ENCODE measurements at regions not wholly inside any gene's neighbourhood (a gene's known extent, or its start where the extent isn't known, plus 50 kb on each side); places are given as distances from the start of the nearest gene placed in this dataset.

DNA sequence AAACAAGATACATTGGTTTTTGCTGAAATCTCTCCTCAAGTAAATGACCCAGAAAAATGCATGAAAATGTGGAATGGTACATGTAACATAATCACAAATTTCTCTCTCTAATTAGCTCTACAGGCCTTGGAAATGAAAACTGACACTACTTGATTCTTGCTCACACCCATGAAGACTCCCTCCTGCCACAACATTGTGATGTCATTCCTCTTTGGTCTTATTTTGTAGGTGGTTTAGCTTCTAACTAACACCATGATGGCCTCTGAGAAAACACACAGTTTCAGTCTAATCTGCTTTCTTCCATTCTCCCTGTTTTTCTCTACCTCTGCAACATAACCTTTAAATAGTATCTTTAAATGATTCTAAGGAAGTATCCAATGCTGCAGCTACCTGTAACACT lies 78.6 kb upstream of the FAM174A start:
- TF ChIP-seq, protein P1, sequence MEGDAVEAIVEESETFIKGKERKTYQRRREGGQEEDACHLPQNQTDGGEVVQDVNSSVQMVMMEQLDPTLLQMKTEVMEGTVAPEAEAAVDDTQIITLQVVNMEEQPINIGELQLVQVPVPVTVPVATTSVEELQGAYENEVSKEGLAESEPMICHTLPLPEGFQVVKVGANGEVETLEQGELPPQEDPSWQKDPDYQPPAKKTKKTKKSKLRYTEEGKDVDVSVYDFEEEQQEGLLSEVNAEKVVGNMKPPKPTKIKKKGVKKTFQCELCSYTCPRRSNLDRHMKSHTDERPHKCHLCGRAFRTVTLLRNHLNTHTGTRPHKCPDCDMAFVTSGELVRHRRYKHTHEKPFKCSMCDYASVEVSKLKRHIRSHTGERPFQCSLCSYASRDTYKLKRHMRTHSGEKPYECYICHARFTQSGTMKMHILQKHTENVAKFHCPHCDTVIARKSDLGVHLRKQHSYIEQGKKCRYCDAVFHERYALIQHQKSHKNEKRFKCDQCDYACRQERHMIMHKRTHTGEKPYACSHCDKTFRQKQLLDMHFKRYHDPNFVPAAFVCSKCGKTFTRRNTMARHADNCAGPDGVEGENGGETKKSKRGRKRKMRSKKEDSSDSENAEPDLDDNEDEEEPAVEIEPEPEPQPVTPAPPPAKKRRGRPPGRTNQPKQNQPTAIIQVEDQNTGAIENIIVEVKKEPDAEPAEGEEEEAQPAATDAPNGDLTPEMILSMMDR (IDR thresholded peaks at IDR 0.05): no peak
- Histone ChIP-seq H3K27ac (ENCODE audit: low read depth in 1 of 2, low read length in 2 of 2) (no peak overlapping the region), H3K9ac (ENCODE audit: insufficient read depth, low read length, poor library complexity, severe bottlenecking) (no peak overlapping the region), H3K79me2 (ENCODE audit: insufficient read depth, low read length) (no peaks in the 10 kb centered on the region), H3K4me2 (replicated peaks; ENCODE audit: extremely low read depth, low read length, poor library complexity, severe bottlenecking) (no peak overlapping the region), H3K4me1 (ENCODE audit: control insufficient read depth in 1 of 2, insufficient read depth in 2 of 2, low read length in 2 of 2) (no peaks in the 10 kb centered on the region), H2AFZ (ENCODE audit: insufficient read depth, low read depth, low read length, poor library complexity, severe bottlenecking) (no peak overlapping the region), H3K9me3 (replicated peaks in 1 of 2; ENCODE audit: control insufficient read depth in 1 of 2, insufficient read depth in 1 of 2, low read length in 2 of 2) (no peaks in the 10 kb centered on the region), H3K4me3 (replicated peaks in 1 of 3; ENCODE audit: low read depth in 2 of 3, low read length in 3 of 3) (no peak overlapping the region), H3K27me3 (ENCODE audit: control insufficient read depth in 2 of 2, insufficient read depth in 2 of 2, low read length in 2 of 2) (no peaks in the 10 kb centered on the region), H4K20me1 (ENCODE audit: insufficient read depth, low read length) (no peaks in the 10 kb centered on the region), H3K36me3 (replicated peaks in 1 of 2; ENCODE audit: control insufficient read depth in 1 of 2, insufficient read depth in 2 of 2, low read length in 2 of 2) (no peaks in the 10 kb centered on the region)
- H3K4me1 Mint-ChIP-seq: no peaks in the 10 kb centered on the region
- DNase-seq: no peak
- no peaks in the 10 kb centered on the region for H3K36me3 Mint-ChIP-seq
- no peak overlapping the region for H3K27ac Mint-ChIP-seq
- intact Hi-C loops (cut with micrococcal nuclease): no loop called here
- H3K9me3 Mint-ChIP-seq: peaks cover 0 to 4% (median 2%) of the 10 kb centered on the region in 7 donors
- no peaks in the 10 kb centered on the region for H3K27me3 Mint-ChIP-seq (ENCODE audit: low read depth in 3 of 3)
- no peak overlapping the region for H3K4me3 Mint-ChIP-seq

DNA sequence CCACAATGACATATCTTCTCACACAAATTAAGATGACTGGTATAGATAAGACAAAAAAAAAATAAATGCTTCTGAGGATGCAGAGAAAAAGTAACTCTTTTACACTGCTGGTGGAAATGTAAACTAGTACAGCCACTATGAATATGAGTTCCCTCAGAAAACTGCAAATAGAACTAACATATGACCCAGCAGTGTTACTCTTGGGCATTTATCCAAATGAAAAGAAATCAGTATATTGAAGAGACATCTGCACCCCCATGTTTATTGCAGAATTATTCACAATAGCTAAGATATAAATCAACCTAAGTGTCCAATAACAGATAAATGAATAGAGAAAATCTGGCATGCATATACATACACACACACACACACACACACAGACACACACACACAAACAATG lies 83.0 kb upstream of the FAM174A start:
- DNase-seq: no peak
- Mint-ChIP-seq H3K9me3 (no peaks in the 10 kb centered on the region), H3K4me3 (no peak overlapping the region), H3K27ac (no peak overlapping the region), H3K27me3 (ENCODE audit: low read depth in 3 of 3) (no peaks in the 10 kb centered on the region), H3K4me1 (no peaks in the 10 kb centered on the region), H3K36me3 (no peaks in the 10 kb centered on the region)
- intact Hi-C loops (cut with micrococcal nuclease): no loop called here
- no peaks in the 10 kb centered on the region for H3K27me3 ChIP-seq (ENCODE audit: control insufficient read depth in 2 of 2, insufficient read depth in 2 of 2, low read length in 2 of 2)
- no peaks in the 10 kb centered on the region for H3K79me2 ChIP-seq (ENCODE audit: insufficient read depth, low read length)
- H3K27ac ChIP-seq (ENCODE audit: low read depth in 1 of 2, low read length in 2 of 2): no peak overlapping the region
- H3K4me1 ChIP-seq (ENCODE audit: control insufficient read depth in 1 of 2, insufficient read depth in 2 of 2, low read length in 2 of 2): no peaks in the 10 kb centered on the region
- H3K4me3 ChIP-seq (replicated peaks in 1 of 3; ENCODE audit: low read depth in 2 of 3, low read length in 3 of 3): no peak overlapping the region
- no peak overlapping the region for H3K4me2 ChIP-seq (replicated peaks; ENCODE audit: extremely low read depth, low read length, poor library complexity, severe bottlenecking)
- no peak overlapping the region for H2AFZ ChIP-seq (ENCODE audit: insufficient read depth, low read depth, low read length, poor library complexity, severe bottlenecking)
- H3K9me3 ChIP-seq (replicated peaks in 1 of 2; ENCODE audit: control insufficient read depth in 1 of 2, insufficient read depth in 1 of 2, low read length in 2 of 2): no peaks in the 10 kb centered on the region
- TF ChIP-seq, protein P1 (IDR thresholded peaks at IDR 0.05): no peak
- no peaks in the 10 kb centered on the region for H4K20me1 ChIP-seq (ENCODE audit: insufficient read depth, low read length)
- H3K36me3 ChIP-seq (replicated peaks in 1 of 2; ENCODE audit: control insufficient read depth in 1 of 2, insufficient read depth in 2 of 2, low read length in 2 of 2): no peaks in the 10 kb centered on the region
- H3K9ac ChIP-seq (ENCODE audit: insufficient read depth, low read length, poor library complexity, severe bottlenecking): no peak overlapping the region
